GM12878 (cell line): ENCODE measurements at regions not wholly inside any gene's neighbourhood (a gene's known extent, or its start where the extent isn't known, plus 50 kb on each side); places are given as distances from the start of the nearest gene placed in this dataset.
"Not testable (repeated sequence)": the region's sequence is repeated elsewhere in the genome, so short reads cannot be mapped to it uniquely, and the experiment has no call there.

ENCODE experiments used
- ATAC-seq: fragments of 200-7000 bp; cut with Tn5 transposase; 3 replicates; pipeline ENCODE4 v1.9.1; 2020; ENCODE audit warnings: mild to moderate bottlenecking, moderate library complexity
- BruUV-seq: library from RNA; stranded (reverse); fragments of 400-500 nt; replicated peaks from 2 replicates; lab custom pipeline; 2021; lab: Mats Ljungman, UMichigan
- CTCF ChIA-PET: fragments of 300-600 bp; sonication (Branson Sonifier 250); formaldehyde crosslinking; extraction: SDS; loops from one replicate; lab custom pipeline; 2021; ENCODE audit warnings: inconsistent platforms; lab: Yijun Ruan, JAX
- POLR2A ChIA-PET: fragments of 350-600 bp; formaldehyde crosslinking; extraction: SDS; loops from one replicate; lab custom pipeline; 2021; ENCODE audit warnings: inconsistent platforms; lab: Charles Lee
- RAD21 ChIA-PET: fragments of 300-600 bp; sonication (Branson Sonifier 250); formaldehyde crosslinking; loops from one replicate; lab custom pipeline; 2023; ENCODE audit warnings: antibody characterized with exemption; ENCODE audit not compliant: unreplicated experiment; lab: Charles Lee
- SMC1A ChIA-PET: fragments of 300-600 bp; sonication (Branson Sonifier 250); formaldehyde crosslinking; loops from one replicate; lab custom pipeline; 2023; ENCODE audit not compliant: unreplicated experiment, uncharacterized antibody; lab: Charles Lee
- DNase-seq: peaks from one replicate; pipeline ENCODE4 v3.0.0-alpha.2; 2011; ENCODE audit warnings: low read depth, low spot score
- FAIRE-seq: peaks from 3 replicates; lab custom pipeline; 2011; peaks lifted over from hg19 to GRCh38; lab: Jason Lieb, UNC
- H2AFZ ChIP-seq: 2 replicates; pipeline ENCODE4 v1.6.0; 2011; ENCODE audit warnings: low read depth, low read length, control low read depth; ENCODE audit not compliant: control insufficient read depth
- H3K27ac ChIP-seq: 2 replicates; pipeline ENCODE4 v1.5.1; 2011; ENCODE audit warnings: control low read depth; ENCODE audit not compliant: control insufficient read depth, insufficient read depth
- H3K27me3 ChIP-seq, 2 experiments: replicated peaks in 1 of 2; 2 replicates each; pipeline versions ENCODE4 v1.6.0 to v1.6.1; 2011; ENCODE audit warnings: low read length in 1 of 2; ENCODE audit not compliant: control insufficient read depth in 2 of 2, insufficient read depth in 2 of 2
- H3K36me3 ChIP-seq, 2 experiments: 2 replicates each; pipeline ENCODE4 v1.5.1; 2011; ENCODE audit warnings: low read length in 1 of 2; ENCODE audit not compliant: control insufficient read depth in 2 of 2, insufficient read depth in 2 of 2
- H3K4me1 ChIP-seq: 2 replicates; pipeline ENCODE4 v1.6.1; 2011; ENCODE audit warnings: mild to moderate bottlenecking, low read length, moderate library complexity, mixed read lengths; ENCODE audit not compliant: control insufficient read depth, insufficient read depth
- H3K4me2 ChIP-seq: 2 replicates; pipeline ENCODE4 v1.6.0; 2011; ENCODE audit warnings: control low read depth; ENCODE audit not compliant: control insufficient read depth, insufficient read depth
- H3K4me3 ChIP-seq: fragments of 200-600 bp; sonication (generic); 2 replicates; pipeline ENCODE4 v1.5.1; 2016
- H3K79me2 ChIP-seq: 2 replicates; pipeline ENCODE4 v1.6.0; 2011; ENCODE audit warnings: low read length; ENCODE audit not compliant: control insufficient read depth, insufficient read depth
- H3K9ac ChIP-seq: 2 replicates; pipeline ENCODE4 v1.8.0; 2011; ENCODE audit warnings: low read length, control low read depth, mixed read lengths; ENCODE audit not compliant: control insufficient read depth, insufficient read depth
- H3K9me3 ChIP-seq: replicated peaks from 3 replicates; pipeline ENCODE4 v1.5.1; 2011; ENCODE audit warnings: mild to moderate bottlenecking, low read length; ENCODE audit not compliant: control insufficient read depth, insufficient read depth
- H4K20me1 ChIP-seq: 2 replicates; pipeline ENCODE4 v1.6.0; 2011; ENCODE audit not compliant: control insufficient read depth, insufficient read depth
- GABPA ChIP-seq: IDR thresholded peaks from 2 replicates; pipeline ENCODE4 v1.6.1; 2014; ENCODE audit warnings: antibody characterized with exemption, low read depth, mild to moderate bottlenecking, inconsistent platforms
- KLF5 ChIP-seq: fragments of 450-650 bp; IDR thresholded peaks from 2 replicates; pipeline ENCODE4 v1.6.1; 2014; ENCODE audit warnings: mild to moderate bottlenecking; ENCODE audit not compliant: partially characterized antibody
- PML ChIP-seq: IDR thresholded peaks from 2 replicates; pipeline ENCODE4 v1.6.1; 2012; ENCODE audit warnings: low read length, inconsistent platforms
- RB1 ChIP-seq: fragments of 450-650 bp; formaldehyde crosslinking; IDR thresholded peaks from 2 replicates; pipeline ENCODE4 v1.6.1; 2017; ENCODE audit warnings: mild to moderate bottlenecking, borderline replicate concordance
- RCOR1 ChIP-seq: conservative IDR thresholded peaks from 2 replicates; pipeline ENCODE4 v1.6.1; 2012; ENCODE audit warnings: low read depth, low read length, improper control_type of control experiment
- SMAD5 ChIP-seq: IDR thresholded peaks from 2 replicates; pipeline ENCODE4 v1.6.1; 2016; ENCODE audit warnings: antibody characterized with exemption, low read depth
- TARDBP ChIP-seq: IDR thresholded peaks from 2 replicates; pipeline ENCODE4 v1.6.1; 2016; ENCODE audit warnings: borderline replicate concordance
- ZNF207 ChIP-seq: fragments of 450-650 bp; IDR thresholded peaks from 2 replicates; pipeline ENCODE4 v1.6.1; 2014; ENCODE audit warnings: antibody characterized with exemption, mild to moderate bottlenecking, borderline replicate concordance
- WGBS: methylation state at CpG from one replicate; pipeline ENCODE4 v1.1.6; 2016; ENCODE audit warnings: low lambda C conversion rate; ENCODE audit not compliant: insufficient replicate concordance, insufficient coverage; ENCODE audit errors: missing lambda C conversion rate; 5-methylcytosine and 5-hydroxymethylcytosine counted together
- in situ Hi-C: fragments of 300-500 bp; cut with MboI; formaldehyde crosslinking; loops from 9 replicates; pipeline ENCODE4 v1.14.3; 2018; ENCODE audit warnings: mixed read lengths
- intact Hi-C: fragments of 100-400 bp; cut with micrococcal nuclease; formaldehyde crosslinking; loops from one replicate; pipeline ENCODE4 v1.14.2; 2022; ENCODE audit not compliant: unreplicated experiment

- in situ Hi-C loops, FAIRE-seq, H3K4me2 ChIP-seq, ATAC-seq, H3K79me2 ChIP-seq, H3K9me3 ChIP-seq, BruUV-seq, SMC1A ChIA-PET, H3K36me3 ChIP-seq, H2AFZ ChIP-seq, H3K27ac ChIP-seq, POLR2A ChIA-PET, H4K20me1 ChIP-seq, H3K27me3 ChIP-seq, H3K4me3 ChIP-seq, RAD21 ChIA-PET, intact Hi-C loops, DNase-seq, H3K4me1 ChIP-seq, H3K9ac ChIP-seq: not testable (repeated sequence)
- 61% methylated on average over 3 of the region's 3 CpGs for WGBS
- CTCF ChIA-PET = interaction anchor here (1.2 kb wide), 1 partner anchor 8 kb away, joined by 4 read pairs; no protein-coding TSS in a partner anchor
Measured at GRCh38 chr7:94194426-94194825, 190.3 kb upstream of the BET1 start.

DNA sequence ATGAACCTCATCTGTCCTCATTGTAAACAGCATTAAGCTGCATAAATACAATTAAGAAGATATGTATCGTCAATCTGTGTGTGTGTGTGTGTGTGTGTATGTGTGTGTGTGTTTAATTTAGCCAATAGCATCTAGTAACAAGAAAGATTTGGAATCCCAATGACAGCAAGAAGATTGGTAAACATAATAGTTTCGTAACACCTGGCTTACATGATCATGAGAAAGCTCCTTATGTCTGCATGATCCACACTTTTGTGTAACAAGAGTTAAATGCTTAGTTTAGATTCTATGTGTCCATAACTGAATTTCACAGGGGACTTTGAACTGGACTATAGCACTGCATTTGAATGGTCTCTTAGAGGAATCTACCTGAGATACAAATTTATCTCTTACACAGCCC lies 191.0 kb upstream of the BET1 start:
- H3K4me2 ChIP-seq = no peak overlapping the region
- no peak for FAIRE-seq
- TF ChIP-seq GABPA (no peak), TARDBP (no peak), RB1 (no peak), RCOR1 (no peak), SMAD5 (no peak), KLF5 (no peak), PML (no peak), ZNF207 (no peak)
- POLR2A ChIA-PET = no interaction called here
- in situ Hi-C loops = no loop called here
- 40% methylated on average over 2 of the region's 2 CpGs for WGBS
- no peak overlapping the region for H3K27ac ChIP-seq
- SMC1A ChIA-PET = interaction anchor here (0.5 to 1.0 kb wide), 3 partner anchors 11 to 378 kb away, joined by 3 to 4 read pairs (median 3); no protein-coding TSS in a partner anchor
- no peak for DNase-seq
- ATAC-seq = no peak
- RAD21 ChIA-PET = no interaction called here
- no peaks in the 10 kb centered on the region for H3K4me1 ChIP-seq
- H3K4me3 ChIP-seq = no peak overlapping the region
- no peaks in the 10 kb centered on the region for H4K20me1 ChIP-seq
- H2AFZ ChIP-seq = no peak overlapping the region
- intact Hi-C loops = no loop called here
- no peaks in the 10 kb centered on the region for H3K27me3 ChIP-seq
- no TSS peak for BruUV-seq
- H3K9ac ChIP-seq = no peak overlapping the region
- H3K79me2 ChIP-seq = no peaks in the 10 kb centered on the region
- CTCF ChIA-PET = interaction anchor here (0.6 to 1.2 kb wide), 2 partner anchors 8 to 28 kb away, joined by 3 to 4 read pairs; no protein-coding TSS in a partner anchor
- no peaks in the 10 kb centered on the region for H3K9me3 ChIP-seq
- H3K36me3 ChIP-seq = no peaks in the 10 kb centered on the region
